ENCODE measurements at regions not wholly inside any gene's neighbourhood (a gene's known extent, or its start where the extent isn't known, plus 50 kb on each side); places are given as distances from the start of the nearest gene placed in this dataset.
"Not testable (repeated sequence)": the region's sequence is repeated elsewhere in the genome, so short reads cannot be mapped to it uniquely, and the experiment has no call there.

DNA sequence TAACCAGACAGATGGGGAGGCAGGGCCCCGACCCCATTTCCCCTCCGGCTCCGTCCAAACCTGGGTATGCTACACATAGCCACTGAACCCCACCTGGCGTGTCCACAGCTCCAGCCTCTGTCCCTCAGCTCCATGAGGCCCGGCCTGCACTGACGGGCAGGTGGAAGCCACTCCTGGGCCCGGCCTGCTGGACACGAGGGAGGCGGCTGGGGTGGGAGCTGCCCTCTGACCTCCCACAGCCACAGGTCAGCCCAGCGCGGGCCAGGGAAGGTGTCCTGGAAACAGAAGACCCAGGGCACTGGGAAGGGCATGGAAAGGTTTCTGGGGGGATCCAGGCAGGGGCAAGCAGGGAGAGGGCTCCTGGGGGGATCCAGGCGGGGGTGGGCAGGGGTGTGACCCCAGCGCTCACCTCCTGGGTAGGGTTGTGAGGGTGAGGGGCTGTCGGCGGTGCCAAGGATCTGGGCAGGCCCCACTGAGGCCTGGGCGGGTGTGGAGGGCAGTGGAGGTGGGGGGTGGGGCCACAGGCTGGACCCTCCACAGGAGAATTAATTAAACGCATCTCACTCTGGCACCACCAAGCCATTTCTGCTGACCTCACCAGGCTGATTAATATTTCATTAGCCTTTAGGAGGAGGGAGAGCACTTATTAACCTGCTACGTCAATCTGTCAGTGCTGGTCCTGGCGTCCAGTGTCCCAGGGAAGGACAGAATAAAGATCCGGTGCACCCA lies 108.9 kb downstream of the UNCX start:
- no peak for DNase-seq (ENCODE audit: low spot score)

DNA sequence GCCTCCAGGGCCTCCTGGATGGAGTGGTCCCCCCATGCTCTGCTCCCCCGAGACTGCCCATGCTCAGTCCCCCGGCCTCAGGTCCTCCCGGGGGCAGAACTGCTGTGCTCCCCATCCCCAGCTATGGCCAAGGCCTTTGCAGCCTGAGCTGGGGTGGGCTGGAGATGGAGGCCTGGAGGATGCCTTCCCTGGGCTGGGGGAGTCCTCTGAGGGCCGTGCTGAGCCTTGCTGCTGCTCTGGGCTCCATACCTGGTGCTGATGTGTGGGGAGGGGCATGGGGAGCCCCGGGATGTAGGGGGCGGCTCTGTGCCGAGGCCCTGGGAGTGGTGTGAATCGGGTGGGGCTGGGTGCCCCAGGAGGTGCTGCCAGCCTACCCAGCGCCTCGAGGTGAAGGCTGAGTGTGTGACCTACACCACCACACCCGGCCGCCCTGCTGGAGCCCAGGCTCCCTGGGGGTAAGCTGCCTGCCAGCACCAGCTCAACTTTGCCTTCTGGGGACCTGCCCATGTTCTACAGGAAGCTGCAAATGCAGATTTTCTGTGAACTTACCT lies 109.5 kb downstream of the UNCX start:
- no peak for DNase-seq (ENCODE audit: low spot score)

DNA sequence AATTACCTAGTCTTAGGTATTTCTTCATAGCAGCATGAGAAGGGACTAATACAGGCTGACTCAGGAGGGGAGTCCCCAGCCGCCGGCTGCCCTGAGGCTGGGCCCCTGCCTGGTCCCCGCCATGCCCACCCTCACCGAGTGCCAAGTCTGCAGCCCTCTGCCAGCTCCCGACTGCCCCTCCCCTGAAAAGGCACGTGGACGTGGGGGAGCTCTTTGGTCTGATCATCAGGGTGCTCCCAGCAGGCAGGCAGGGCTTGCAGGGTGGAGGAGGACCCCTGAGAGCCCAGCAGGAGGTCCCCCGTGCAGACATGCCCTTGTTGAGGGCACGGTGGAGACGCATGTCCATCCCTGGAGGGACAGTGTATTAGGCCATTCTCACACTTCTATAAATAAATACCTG lies 110.9 kb downstream of the UNCX start:
- DNase-seq (ENCODE audit: low spot score): no peak

DNA sequence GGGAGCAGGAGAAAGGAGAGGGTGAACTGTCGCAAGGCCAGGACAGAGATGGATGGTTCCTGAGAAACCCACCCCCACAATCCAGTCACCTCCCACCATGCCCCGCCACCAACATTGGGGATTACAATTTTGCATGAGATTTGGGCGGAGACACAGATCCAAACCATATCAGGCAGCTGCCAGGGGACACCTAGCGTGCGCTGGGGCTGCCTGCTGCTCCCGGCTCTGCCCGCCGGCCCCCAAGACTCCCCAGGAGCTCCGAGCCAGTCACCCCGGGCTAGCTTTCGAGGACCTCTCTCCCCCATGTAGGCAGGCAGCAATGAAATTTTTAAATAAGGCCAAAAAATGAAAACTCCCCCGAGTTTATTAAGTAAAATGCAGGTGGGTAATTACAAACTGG lies 111.7 kb downstream of the UNCX start:
- no peak for DNase-seq (ENCODE audit: low spot score)

DNA sequence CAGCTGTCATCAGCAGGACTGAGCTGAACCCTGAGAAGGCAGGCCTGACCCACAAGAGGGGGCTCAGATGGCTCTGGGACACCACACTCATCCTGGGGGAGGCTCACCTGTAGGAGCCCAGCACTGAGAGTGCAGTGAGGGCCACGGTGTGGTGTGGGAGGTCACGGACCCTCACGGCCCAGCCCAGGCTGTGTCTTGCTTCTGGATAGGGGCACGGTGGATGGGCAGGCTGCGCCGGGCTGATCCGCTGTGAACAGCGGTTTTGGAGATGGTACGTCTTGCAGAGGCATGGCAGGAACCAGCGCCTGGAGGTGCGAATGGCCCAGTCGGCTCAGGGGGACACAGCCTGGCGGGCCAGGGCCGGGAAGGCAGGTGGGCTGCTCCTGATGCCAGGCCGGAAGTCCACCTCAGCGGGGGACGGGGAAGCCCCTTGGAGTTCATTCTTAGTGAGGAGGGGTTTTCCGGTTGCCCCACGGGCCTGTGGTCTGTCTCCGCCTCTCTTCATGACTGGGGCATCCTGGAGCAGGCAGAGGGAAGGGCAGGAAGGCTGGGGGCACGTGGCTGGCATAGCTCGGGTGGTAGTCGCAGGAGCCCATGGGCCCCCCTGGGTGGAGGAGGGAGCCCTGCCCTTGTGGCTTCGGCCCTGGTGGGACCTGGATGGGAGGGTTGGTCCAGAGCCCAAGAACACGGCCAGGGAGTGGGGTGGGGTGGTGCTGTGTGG lies 112.5 kb downstream of the UNCX start:
- DNase-seq (ENCODE audit: low spot score): no peak

DNA sequence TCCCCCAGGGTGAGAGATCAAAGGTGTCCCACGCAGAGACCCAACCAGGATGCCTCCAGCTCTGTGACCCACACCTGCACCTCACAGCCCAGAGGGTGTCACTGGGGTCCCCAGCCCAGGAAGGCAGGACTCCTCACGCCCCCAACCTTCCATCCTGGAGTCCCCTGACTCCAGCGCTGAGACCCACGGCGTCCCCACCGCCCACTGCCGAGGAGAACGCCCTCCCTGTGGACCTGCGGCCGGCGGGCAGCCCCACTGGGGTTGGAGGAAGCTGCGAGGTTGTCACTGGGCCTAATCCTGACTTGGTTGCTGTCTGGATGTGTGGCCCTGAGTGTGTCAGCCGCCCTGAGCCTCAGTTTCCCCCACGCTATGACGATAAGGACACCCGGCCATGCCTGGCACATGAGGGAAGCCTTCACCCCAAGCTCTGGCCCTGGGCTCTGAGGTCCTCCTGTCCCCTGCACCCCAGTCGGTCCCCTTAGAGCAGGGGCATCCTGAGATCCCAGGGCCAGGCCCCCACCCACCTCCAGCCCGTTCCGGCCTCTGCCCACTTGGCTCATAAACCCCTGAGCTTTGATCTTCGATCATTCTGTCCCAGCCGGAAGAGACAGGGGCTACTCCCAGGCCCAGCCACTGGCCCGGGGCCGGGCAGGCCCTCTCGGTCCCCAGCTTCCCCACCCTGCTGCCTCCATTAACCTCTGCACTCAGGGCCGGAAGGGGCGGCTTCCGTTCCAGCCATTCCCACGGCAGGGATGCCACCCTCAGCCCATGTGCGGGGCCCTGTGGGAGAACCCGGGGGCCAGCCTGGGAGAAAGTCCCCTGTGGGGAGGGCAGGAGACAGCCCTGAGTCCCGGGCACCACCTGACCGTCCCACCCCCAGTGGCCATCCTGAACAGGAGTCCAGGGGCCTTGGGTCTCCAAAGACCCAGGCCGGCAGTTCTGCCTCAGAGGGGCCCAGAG lies 113.2 kb downstream of the MICALL2 start:
- no peak for DNase-seq (ENCODE audit: low spot score)

DNA sequence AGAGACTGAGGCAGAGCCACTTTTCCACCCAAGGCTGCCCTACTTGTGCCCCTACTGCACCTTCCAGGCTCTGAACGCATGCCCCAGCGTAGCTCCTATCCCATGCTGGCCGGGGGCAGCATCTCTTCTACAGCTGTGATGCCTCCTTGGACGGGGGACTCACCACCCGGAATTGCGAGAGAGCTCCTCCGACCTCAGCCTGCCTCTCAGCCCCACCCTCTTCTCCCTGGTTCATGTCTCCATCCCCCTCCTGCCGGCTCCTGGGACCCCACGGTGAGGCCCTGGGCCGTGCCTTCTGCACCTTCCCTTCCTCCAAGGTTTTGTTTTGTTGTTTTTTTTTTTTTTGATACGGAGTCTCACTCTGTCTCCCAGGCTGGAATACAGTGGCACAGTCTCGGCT lies 112.4 kb downstream of the MICALL2 start:
- no peak for DNase-seq (ENCODE audit: low spot score)

DNA sequence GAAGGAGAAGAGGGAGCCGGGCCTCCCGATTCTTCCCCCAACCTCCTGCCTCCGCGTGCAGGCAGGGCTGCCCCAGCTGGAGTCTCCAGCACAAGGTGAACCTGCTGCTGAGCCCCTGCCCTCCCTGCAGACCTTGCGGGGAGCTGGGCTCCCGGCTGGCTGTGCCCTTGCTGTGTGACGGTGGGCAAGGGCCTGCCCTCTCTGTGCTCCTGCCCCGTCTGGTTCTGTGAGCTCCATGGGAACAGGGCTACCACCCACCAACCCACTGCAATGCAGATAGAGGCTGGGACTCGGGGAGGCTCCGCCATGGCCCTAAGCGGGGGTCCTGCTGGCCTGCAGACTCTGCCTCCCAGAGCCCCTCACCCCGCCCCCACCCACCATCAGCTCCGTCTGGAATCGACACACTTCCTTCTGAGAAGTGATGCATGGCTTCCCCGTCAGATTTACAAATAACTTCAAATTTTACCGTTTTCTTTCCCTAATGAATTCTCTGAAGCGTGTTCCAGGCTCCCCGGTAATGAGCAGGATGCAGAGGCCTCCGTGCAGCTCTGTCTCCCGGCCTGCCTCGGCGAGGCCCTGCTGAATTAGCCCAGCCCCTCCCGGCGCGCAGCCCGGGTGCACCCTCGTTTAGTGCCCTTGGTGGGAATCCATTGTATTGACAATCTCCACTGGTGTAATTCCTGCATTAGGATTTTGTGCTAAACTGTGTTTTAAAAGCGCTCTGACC lies 111.0 kb downstream of the MICALL2 start:
- DNase-seq (ENCODE audit: low spot score): no peak

DNA sequence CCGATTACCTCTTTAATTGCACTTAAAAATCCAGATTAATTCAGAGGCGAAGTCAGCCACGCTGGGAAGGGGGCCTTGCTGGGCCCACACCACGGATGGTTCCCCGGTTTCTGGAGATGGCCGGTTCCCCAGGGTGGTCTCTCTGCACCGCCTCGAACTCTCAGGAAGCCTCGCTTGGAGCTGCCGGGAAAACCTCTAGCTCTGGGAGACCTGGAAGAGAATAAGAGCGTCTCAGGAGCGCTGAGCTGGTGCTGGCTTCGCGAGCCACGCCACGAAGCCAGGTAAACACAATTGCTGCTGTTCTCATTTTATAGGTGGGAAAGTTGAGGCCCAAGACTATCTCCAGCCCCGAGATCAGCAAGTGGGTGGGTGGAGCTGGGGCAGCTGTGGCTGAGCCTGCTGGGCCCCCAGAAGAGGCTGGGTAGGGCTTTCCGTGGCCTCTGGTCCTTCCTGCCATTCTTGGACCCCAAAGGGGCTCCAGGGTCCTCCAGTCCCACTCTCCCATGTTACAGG lies 110.4 kb downstream of the MICALL2 start:
- DNase-seq (ENCODE audit: low spot score): no peak

DNA sequence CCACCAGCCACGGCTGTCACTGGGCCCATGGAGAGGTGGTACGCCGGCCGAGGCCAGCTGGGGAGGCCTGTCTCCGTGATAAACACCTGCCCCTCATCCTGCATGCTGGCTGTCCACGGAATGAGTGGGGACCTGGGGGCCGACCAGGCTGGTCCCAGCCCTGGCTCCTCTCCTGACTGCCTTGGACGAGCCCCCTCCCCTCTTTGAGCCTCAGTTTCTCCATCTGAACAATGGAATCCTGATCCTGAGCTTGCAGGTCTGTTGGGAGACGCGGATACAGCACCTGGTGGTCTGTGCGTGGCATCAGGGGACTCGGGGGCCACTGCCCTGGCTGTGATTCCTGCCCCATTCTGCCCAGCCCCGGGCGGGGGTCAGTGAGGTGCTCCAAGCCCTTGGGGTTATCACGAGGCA lies 109.9 kb downstream of the MICALL2 start:
- no peak for DNase-seq (ENCODE audit: low spot score)

DNA sequence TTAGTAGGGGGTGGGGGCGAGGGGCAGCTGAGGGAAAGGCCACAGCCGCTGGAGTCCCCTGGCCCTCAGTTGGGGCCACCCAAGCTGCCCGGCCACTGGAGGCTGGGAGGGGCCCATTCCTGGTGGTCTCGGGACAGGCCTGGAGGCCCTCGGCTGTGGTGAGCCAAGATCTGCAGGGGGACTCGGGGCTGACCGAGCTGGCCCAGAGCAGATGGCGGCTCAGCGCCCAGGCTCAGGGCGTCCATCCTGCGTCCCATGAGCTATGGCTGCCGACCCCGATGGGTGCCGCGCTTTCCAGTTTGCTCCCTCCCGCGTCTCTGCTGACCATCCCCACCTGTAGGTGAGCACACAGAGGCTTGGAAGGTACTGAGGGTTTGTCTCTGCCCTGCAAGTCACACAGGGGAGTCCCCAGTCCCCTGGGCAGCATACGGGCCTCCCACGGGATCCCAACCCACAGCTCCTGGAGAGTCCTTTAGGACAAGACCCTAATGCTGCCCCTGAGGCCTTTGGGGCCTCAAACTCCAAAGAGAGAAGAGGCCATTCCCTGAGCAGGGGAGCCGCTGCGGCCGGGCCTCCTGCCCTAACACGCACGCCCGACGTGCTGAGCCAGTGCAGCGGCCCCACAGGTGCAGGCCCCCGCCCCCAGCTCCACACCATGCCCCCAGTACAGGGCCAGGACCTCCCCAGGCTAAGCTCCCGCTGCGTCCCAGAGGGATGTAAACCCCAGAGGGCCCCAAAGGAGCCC lies 107.2 kb downstream of the MICALL2 start:
- DNase-seq (ENCODE audit: low spot score): no peak

DNA sequence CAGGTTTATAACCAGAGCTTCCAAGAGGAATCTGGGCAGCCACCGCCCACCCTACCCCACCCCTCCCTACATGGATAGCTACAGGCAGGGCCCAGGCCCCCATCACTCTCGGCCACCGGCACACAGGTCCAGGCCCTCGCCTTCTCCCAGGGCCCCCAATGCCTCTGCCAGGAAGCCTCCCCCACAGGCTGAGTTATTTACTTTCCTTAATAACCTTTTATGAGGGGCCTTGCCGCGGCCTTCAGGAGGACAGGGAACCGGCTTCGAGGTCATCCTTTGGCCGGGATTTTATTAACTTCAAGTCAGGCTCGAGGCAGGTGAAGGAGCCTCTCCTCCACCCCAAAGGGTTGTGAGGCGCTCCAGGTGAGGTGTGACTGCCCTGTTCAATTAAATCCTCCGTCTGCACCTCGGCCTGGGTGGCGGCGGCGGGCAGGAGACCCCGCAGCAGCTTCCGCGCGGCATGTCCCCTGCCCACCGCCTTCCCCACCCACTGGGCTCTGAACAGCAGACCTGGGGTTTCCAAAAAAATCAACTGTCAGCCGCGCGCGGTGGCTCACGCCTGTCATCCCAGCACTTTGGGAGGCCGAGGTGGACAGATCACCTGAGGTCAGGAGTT lies 106.5 kb downstream of the MICALL2 start:
- no peak for DNase-seq (ENCODE audit: low spot score)

DNA sequence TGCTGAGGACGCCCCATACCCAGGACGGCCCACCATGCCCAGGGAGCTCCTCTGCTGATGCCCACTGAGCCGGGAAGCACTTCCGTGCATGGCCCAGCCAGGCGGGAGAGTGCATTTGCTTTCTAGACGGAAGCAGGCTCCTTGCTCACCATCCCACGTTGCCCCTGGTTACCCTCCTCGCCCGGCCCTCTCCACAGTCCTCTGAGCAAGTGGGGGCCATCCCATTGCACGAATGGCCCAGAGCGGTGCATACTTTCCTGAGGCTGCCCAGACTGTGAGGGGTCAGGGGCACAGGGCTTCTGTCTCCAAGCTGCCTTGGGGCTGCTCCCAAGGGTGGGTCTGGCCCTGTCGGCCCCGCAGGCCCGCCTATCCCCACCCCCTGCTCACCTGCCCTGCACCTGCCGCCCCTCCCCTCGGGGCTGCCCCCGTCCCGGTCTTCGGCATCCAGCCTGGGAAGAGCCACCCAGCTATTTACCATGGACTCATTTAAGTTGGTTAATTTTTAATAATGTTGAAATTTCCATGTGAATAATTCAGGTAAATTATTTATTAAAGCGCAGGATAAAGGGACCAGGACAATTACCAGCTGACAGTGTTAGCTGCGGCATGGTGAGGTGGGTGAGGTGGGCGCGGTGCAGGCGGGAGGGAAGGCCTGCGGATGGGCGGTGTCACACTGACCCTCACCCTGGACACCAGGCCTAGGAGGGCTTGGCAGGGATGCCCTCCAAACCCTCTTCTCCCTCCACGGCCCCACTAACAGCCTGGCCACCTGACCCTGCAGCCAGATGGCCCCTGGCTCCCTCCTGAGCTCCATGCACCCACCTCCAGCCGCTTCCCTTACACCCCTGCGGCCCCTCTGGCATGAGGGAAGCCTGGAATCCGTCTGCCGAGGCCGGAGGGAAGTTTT lies 104.4 kb downstream of the MICALL2 start:
- DNase-seq (ENCODE audit: low spot score): no peak

DNA sequence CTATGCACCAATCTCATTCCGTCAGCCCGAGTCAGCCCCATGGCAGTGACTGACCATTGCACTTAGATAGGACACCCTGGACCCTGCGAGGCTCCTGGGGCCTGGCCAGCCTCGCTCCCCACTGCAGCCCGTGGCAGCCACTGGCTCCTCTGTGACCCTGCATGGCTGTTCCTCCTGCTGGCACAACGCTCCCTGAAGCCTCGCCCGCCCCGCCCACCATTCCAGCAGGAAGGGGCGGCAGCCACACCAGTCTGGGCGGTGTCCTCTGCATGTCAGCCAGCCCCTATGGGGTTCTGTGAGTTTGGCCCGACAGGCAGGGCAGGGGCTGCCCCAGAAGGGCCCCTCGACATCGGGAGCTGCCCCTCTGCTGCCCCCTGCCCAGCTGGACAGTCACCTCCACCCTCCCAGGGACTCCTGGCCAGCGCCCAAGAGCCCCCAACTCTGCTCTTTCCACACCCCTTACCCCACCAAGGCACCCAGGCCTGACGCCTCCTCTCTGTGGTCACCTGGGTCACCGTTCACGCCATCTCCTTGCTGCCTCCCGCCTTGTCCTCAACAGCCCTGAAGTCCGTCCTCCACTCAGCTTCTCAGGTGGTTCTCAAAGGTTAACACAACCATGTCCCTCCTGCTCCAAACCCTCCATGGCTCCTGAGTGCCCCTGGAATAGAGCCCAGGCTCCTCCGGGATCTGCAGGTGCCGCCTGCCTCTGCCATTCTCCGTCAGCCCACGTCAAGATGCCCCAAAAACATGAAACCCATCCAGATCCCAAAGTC lies 103.5 kb downstream of the MICALL2 start:
- DNase-seq (ENCODE audit: low spot score): no peak

DNA sequence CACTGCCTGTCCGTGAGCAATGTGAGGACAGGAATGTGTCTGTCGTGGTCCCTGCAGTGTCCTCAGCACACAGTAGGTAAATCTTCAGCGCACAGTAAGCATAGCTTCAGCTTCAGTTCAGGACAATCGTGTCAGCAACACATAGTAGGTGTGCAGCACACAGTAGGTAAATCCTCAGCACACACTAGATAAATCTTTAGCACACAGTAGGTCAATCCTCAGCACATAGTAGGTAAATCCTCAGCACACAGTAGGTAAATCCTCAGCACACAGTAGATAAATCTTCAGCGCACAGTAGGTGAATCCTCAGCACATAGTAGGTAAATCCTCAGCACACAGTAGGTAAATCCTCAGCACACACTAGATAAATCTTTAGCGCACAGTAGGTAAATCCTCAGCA lies 102.4 kb downstream of the MICALL2 start:
- DNase-seq (ENCODE audit: low spot score): not testable (repeated sequence)

DNA sequence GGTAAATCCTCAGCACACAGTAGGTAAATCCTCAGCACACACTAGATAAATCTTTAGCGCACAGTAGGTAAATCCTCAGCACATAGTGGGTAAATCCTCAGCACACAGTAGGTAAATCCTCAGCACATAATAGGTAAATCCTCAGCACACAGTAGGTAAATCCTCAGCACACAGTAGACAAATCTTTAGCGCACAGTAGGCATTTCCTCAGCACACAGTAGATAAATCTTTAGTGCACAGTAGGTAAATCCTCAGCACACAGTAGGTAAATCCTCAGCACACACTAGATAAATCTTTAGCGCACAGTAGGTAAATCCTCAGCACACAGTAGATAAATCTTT lies 102.0 kb downstream of the MICALL2 start:
- DNase-seq (ENCODE audit: low spot score): not testable (repeated sequence)

DNA sequence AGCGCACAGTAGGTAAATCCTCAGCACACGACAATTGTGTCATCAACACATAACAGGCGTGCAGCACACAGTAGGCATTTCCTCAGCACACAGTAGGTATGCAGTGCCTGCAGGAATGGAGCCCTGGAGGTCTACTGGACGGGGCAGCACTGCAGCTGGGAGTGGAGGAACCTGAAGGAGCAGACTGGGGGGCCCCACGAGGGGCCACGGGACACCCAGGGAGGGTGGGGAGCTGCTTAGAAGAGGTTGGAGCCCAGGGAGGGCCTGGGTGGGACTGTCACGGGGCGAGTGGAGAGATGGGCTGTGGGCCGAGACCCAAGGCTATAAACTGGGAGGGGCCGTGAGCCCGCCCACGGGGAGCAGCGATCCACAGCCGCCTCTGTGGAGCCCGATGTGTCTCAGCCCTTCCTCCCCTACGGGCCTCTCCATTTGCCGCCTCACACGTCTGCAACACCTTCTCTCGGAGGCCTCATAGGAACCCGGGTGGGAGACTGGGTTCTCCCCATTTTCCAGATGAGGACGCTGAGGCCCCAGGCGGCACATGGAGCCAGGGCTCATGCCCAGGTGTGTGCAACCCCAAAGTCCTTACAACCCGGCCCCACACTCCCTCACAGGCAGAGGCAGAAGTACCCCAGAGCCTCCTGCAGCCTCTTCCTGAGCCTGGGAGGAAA lies 101.5 kb downstream of the MICALL2 start:
- DNase-seq (ENCODE audit: low spot score): no peak
